Activated CD8-positive, alpha-beta memory T cell treated with anti-CD3 and anti-CD28 coated beads, Interleukin-2, amount 50 U/mL, for 48 hours (primary cell): ENCODE measurements at regions not wholly inside any gene's neighbourhood (a gene's known extent, or its start where the extent isn't known, plus 50 kb on each side); places are given as distances from the start of the nearest gene placed in this dataset.
"Not testable (repeated sequence)": the region's sequence is repeated elsewhere in the genome, so short reads cannot be mapped to it uniquely, and the experiment has no call there.

Experiments
- DNase-seq: peaks from one replicate; pipeline ENCODE4 v3.0.0-alpha.2; 2020

GRCh38 chr2:62654876-62655359, 50.6 kb upstream of the EHBP1 start:
- DNase-seq, result no peak

GRCh38 chr2:62654423-62654791, 51.1 kb upstream of the EHBP1 start:
- no peak for DNase-seq

GRCh38 chr2:62653582-62654422, 51.7 kb upstream of the EHBP1 start:
- DNase-seq, result no peak

GRCh38 chr2:62649087-62649486, 56.4 kb upstream of the EHBP1 start:
- not testable (repeated sequence) for DNase-seq

GRCh38 chr2:62643100-62643471, 62.4 kb upstream of the EHBP1 start:
- DNase-seq, result no peak

GRCh38 chr2:62642429-62643099, 62.9 kb upstream of the EHBP1 start:
- DNase-seq, result no peak

- no peak for DNase-seq
These were observed 63.6 kb upstream of the EHBP1 start for GRCh38 chr2:62641936-62642335.

GRCh38 chr2:62641410-62641843, 64.1 kb upstream of the EHBP1 start:
- no peak for DNase-seq

- no peak for DNase-seq
These were observed 74.1 kb upstream of the EHBP1 start for GRCh38 chr2:62631160-62632085.

- DNase-seq, result not testable (repeated sequence)
These were observed 75.3 kb upstream of the EHBP1 start for GRCh38 chr2:62630206-62630605.

GRCh38 chr2:62629310-62629709, 76.2 kb upstream of the EHBP1 start:
- DNase-seq, result not testable (repeated sequence)

GRCh38 chr2:62627667-62628066, 77.8 kb upstream of the EHBP1 start:
- DNase-seq, result no peak

GRCh38 chr2:62624855-62625254, 80.7 kb upstream of the EHBP1 start:
- DNase-seq, result no peak

GRCh38 chr2:62616486-62616885, 89.0 kb upstream of the EHBP1 start:
- not testable (repeated sequence) for DNase-seq

GRCh38 chr2:62611854-62612253, 93.7 kb upstream of the EHBP1 start:
- no peak for DNase-seq

GRCh38 chr2:62605471-62605870, 99.5 kb upstream of the TMEM17 start:
- DNase-seq, result not testable (repeated sequence)

- DNase-seq, result no peak
These were observed 98.3 kb upstream of the TMEM17 start for GRCh38 chr2:62604336-62604735.

- DNase-seq, result no peak
These were observed 97.2 kb upstream of the TMEM17 start for GRCh38 chr2:62603154-62603712.

GRCh38 chr2:62599674-62600410, 93.8 kb upstream of the TMEM17 start:
- not testable (repeated sequence) for DNase-seq

GRCh38 chr2:62597323-62597722, 91.3 kb upstream of the TMEM17 start:
- DNase-seq, result no peak

GRCh38 chr2:62596061-62596921, 90.3 kb upstream of the TMEM17 start:
- no peak for DNase-seq
